ENCODE measurements at regions not wholly inside any gene's neighbourhood (a gene's known extent, or its start where the extent isn't known, plus 50 kb on each side); places are given as distances from the start of the nearest gene placed in this dataset.

- H3K27ac Mint-ChIP-seq (ENCODE audit: unreplicated experiment): no peak overlapping the region
- H3K36me3 Mint-ChIP-seq (ENCODE audit: low read depth, unreplicated experiment): no peaks in the 10 kb centered on the region
- H3K4me3 Mint-ChIP-seq (ENCODE audit: unreplicated experiment): no peak overlapping the region
- peaks cover 15% of the 10 kb centered on the region for H3K9me3 Mint-ChIP-seq (ENCODE audit: unreplicated experiment)
- DNase-seq (ENCODE audit: low spot score): no peak
- no peaks in the 10 kb centered on the region for H3K4me1 Mint-ChIP-seq (ENCODE audit: unreplicated experiment)
- TF ChIP-seq, protein P1, sequence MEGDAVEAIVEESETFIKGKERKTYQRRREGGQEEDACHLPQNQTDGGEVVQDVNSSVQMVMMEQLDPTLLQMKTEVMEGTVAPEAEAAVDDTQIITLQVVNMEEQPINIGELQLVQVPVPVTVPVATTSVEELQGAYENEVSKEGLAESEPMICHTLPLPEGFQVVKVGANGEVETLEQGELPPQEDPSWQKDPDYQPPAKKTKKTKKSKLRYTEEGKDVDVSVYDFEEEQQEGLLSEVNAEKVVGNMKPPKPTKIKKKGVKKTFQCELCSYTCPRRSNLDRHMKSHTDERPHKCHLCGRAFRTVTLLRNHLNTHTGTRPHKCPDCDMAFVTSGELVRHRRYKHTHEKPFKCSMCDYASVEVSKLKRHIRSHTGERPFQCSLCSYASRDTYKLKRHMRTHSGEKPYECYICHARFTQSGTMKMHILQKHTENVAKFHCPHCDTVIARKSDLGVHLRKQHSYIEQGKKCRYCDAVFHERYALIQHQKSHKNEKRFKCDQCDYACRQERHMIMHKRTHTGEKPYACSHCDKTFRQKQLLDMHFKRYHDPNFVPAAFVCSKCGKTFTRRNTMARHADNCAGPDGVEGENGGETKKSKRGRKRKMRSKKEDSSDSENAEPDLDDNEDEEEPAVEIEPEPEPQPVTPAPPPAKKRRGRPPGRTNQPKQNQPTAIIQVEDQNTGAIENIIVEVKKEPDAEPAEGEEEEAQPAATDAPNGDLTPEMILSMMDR (IDR thresholded peaks at IDR 0.05; ENCODE audit: unreplicated experiment): no peak
- H3K27me3 Mint-ChIP-seq (ENCODE audit: unreplicated experiment): peaks cover 4% of the 10 kb centered on the region
Observed at GRCh38 chr3:5331567-5332269, 144.2 kb downstream of the EDEM1 start.

DNA sequence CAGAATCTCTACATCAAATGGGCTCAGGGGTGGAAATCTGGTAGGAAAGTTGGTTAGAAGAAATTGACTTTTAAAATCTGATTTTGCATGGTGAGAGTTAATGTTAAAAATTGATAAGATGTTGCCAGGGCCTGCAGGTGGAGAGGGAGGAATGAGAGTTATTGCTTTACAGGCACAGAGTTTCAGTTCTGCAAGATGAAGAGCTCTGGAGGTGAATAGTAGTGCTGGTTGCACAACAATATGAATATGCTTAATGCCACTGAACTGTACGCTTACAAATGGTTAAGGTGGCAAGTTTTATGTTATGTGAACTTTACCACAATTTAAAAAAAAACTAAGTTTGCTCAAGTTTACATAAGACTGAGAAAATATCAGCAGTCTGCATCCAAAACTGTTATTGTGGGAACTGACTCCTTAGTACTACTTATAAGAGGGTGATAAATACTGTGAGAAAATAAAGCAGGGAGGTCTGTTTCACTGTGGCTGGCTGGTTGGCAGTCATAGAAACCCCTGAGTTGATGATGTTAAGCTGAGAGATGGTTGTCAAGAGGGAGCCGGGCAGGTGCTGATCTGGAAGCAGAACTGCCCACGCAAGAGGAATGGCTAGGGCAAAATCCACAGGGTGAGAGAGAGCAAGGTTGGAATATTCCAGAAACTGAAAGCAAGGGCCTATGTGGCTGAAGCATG is 144.9 kb downstream of the EDEM1 start:
- Mint-ChIP-seq H3K9me3 (ENCODE audit: unreplicated experiment) (peaks cover 17% of the 10 kb centered on the region), H3K4me1 (ENCODE audit: unreplicated experiment) (no peaks in the 10 kb centered on the region), H3K36me3 (ENCODE audit: low read depth, unreplicated experiment) (no peaks in the 10 kb centered on the region), H3K27ac (ENCODE audit: unreplicated experiment) (no peak overlapping the region), H3K27me3 (ENCODE audit: unreplicated experiment) (peaks cover 2% of the 10 kb centered on the region), H3K4me3 (ENCODE audit: unreplicated experiment) (no peak overlapping the region)
- DNase-seq (ENCODE audit: low spot score): no peak
- TF ChIP-seq, protein P1 (IDR thresholded peaks at IDR 0.05; ENCODE audit: unreplicated experiment): no peak

DNA sequence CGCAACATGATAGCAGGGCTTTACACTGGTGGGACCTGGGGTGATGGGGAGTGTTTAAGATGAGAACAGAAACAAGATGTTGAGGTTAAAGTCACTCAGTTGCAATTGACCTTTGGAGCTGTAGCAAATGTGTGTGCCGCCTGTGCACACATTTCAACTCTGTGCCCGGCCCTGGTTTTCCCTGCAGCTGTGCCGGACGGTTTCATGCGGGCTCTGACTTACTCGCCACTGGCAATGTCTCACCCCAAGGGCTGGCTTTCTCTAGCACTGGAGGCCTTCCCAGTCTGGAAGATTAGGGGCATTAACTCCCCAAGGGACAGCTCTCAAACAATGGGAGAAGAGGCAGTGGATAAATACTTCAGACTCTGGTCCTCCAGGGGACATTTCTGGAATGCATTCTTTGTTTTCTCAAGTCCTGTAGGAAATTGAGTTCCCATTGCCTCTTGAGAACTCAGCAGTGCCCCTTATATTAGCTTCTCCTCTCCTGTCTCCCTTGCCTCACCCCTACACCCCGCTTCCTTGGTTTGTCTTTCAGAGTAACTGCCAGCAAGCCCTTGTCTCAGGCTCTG is 152.5 kb downstream of the EDEM1 start:
- Mint-ChIP-seq H3K9me3 (ENCODE audit: unreplicated experiment) (peaks cover 11% of the 10 kb centered on the region), H3K27me3 (ENCODE audit: unreplicated experiment) (peaks cover 4% of the 10 kb centered on the region), H3K36me3 (ENCODE audit: low read depth, unreplicated experiment) (no peaks in the 10 kb centered on the region), H3K4me1 (ENCODE audit: unreplicated experiment) (no peaks in the 10 kb centered on the region), H3K27ac (ENCODE audit: unreplicated experiment) (no peak overlapping the region), H3K4me3 (ENCODE audit: unreplicated experiment) (no peak overlapping the region)
- DNase-seq (ENCODE audit: low spot score): no peak
- TF ChIP-seq, protein P1 (IDR thresholded peaks at IDR 0.05; ENCODE audit: unreplicated experiment): no peak

DNA sequence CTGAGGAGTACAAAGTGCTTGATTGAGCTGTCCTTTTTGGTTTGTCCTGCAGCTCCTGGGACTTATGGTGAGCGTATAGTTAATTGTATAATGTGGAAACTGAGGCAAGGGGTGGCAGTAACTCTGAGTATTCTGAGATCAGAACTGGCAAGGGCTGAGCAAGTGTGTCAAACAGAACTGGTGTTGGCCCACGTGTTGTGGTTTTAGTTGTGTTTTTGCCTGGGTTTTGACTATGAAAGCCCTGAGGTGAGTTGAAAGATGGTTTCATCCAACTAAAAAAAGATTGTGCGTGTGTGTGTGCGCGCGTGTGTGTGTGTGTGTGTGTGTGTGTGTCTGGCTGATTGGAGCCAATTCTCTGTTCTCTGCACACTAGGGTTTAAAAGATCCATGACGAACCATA is 154.1 kb downstream of the EDEM1 start:
- H3K9me3 Mint-ChIP-seq (ENCODE audit: unreplicated experiment): peaks cover 8% of the 10 kb centered on the region

More for the DNA sequence above, 154.1 kb downstream of the EDEM1 start:
- H3K36me3 Mint-ChIP-seq (ENCODE audit: low read depth, unreplicated experiment): no peaks in the 10 kb centered on the region
- H3K27ac Mint-ChIP-seq (ENCODE audit: unreplicated experiment): no peak overlapping the region
- H3K4me1 Mint-ChIP-seq (ENCODE audit: unreplicated experiment): no peaks in the 10 kb centered on the region
- H3K27me3 Mint-ChIP-seq (ENCODE audit: unreplicated experiment): peaks cover 4% of the 10 kb centered on the region
- DNase-seq (ENCODE audit: low spot score): no peak
- TF ChIP-seq, protein P1 (IDR thresholded peaks at IDR 0.05; ENCODE audit: unreplicated experiment): no peak
- no peak overlapping the region for H3K4me3 Mint-ChIP-seq (ENCODE audit: unreplicated experiment)
